PC-9 (cell line): ENCODE measurements at regions not wholly inside any gene's neighbourhood (a gene's known extent, or its start where the extent isn't known, plus 50 kb on each side); places are given as distances from the start of the nearest gene placed in this dataset.

Experiments used
- EZH2 ChIP-seq: fragments of 200-600 bp; sonication (generic); IDR thresholded peaks from 2 replicates; pipeline ENCODE4 v1.8.0; 2017; ENCODE audit warnings: antibody characterized with exemption, low read depth
- TF ChIP-seq, protein P1 (sequence below): fragments of 200-600 bp; sonication (generic); conservative IDR thresholded peaks from 2 replicates; pipeline ENCODE4 v1.6.1; 2017; ENCODE audit warnings: mixed run types, antibody characterized with exemption, mild to moderate bottlenecking, moderate library complexity

DNA sequence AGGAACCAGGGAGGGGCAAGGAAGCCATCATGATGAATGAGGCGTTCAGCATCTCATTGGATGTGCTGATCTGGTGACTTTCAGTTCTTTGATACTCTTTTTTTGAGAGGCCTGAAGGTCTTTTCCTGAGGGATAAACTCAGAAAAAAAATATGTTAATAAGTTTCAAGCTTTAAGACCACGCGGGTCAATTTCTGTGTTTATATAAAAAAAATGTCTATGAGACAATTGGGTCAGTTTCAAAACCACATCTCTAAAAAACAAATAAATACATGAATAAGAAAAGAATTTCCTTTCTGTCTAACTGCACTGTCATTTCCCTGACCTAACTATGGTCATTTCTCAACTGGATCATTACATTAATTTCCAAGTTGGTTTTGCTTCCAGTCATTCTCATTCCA lies 62.6 kb downstream of the TRIML1 start:
- TF ChIP-seq, protein P1, sequence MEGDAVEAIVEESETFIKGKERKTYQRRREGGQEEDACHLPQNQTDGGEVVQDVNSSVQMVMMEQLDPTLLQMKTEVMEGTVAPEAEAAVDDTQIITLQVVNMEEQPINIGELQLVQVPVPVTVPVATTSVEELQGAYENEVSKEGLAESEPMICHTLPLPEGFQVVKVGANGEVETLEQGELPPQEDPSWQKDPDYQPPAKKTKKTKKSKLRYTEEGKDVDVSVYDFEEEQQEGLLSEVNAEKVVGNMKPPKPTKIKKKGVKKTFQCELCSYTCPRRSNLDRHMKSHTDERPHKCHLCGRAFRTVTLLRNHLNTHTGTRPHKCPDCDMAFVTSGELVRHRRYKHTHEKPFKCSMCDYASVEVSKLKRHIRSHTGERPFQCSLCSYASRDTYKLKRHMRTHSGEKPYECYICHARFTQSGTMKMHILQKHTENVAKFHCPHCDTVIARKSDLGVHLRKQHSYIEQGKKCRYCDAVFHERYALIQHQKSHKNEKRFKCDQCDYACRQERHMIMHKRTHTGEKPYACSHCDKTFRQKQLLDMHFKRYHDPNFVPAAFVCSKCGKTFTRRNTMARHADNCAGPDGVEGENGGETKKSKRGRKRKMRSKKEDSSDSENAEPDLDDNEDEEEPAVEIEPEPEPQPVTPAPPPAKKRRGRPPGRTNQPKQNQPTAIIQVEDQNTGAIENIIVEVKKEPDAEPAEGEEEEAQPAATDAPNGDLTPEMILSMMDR = no peak
- TF ChIP-seq EZH2 = no peak
